ENCODE measurements at regions not wholly inside any gene's neighbourhood (a gene's known extent, or its start where the extent isn't known, plus 50 kb on each side); places are given as distances from the start of the nearest gene placed in this dataset.
"Not testable (repeated sequence)": the region's sequence is repeated elsewhere in the genome, so short reads cannot be mapped to it uniquely, and the experiment has no call there.

- ChIA-PET CTCF (no interaction called here), POLR2A (no interaction called here)
These were observed 309.7 kb downstream of the RAD51AP2 start for GRCh38 chr2:17208511-17208910.

- ChIA-PET POLR2A (no interaction called here), CTCF (no interaction called here)
These were observed 311.5 kb downstream of the RAD51AP2 start for GRCh38 chr2:17206771-17207170.

GRCh38 chr2:17204214-17204613 is 314.0 kb downstream of the RAD51AP2 start:
- CTCF ChIA-PET, POLR2A ChIA-PET: not testable (repeated sequence)

- CTCF ChIA-PET, POLR2A ChIA-PET: not testable (repeated sequence)
These were observed 315.6 kb downstream of the RAD51AP2 start for GRCh38 chr2:17202628-17203027.

GRCh38 chr2:17199741-17200140 is 318.5 kb downstream of the RAD51AP2 start:
- ChIA-PET CTCF (no interaction called here), POLR2A (no interaction called here)

GRCh38 chr2:17196380-17196779 is 321.9 kb downstream of the RAD51AP2 start:
- POLR2A ChIA-PET, result no interaction called here
- CTCF ChIA-PET, result no interaction called here

- ChIA-PET CTCF (no interaction called here), POLR2A (no interaction called here)
These were observed 323.2 kb downstream of the RAD51AP2 start for GRCh38 chr2:17195016-17195415.

GRCh38 chr2:17194083-17194482 is 324.2 kb downstream of the RAD51AP2 start:
- CTCF ChIA-PET, result no interaction called here
- POLR2A ChIA-PET, result no interaction called here

- CTCF ChIA-PET, POLR2A ChIA-PET: not testable (repeated sequence)
These were observed 324.8 kb downstream of the RAD51AP2 start for GRCh38 chr2:17193433-17193890.

- ChIA-PET POLR2A (no interaction called here), CTCF (no interaction called here)
These were observed 327.0 kb downstream of the RAD51AP2 start for GRCh38 chr2:17191223-17191622.

- CTCF ChIA-PET, result no interaction called here
- POLR2A ChIA-PET, result no interaction called here
These were observed 327.7 kb downstream of the RAD51AP2 start for GRCh38 chr2:17190527-17190926.

GRCh38 chr2:17188721-17189120 is 329.5 kb downstream of the RAD51AP2 start:
- ChIA-PET CTCF (no interaction called here), POLR2A (no interaction called here)

- POLR2A ChIA-PET, result no interaction called here
- CTCF ChIA-PET, result no interaction called here
These were observed 333.7 kb downstream of the RAD51AP2 start for GRCh38 chr2:17184512-17184911.

- ChIA-PET CTCF (no interaction called here), POLR2A (no interaction called here)
These were observed 335.8 kb downstream of the RAD51AP2 start for GRCh38 chr2:17182399-17182798.

- CTCF ChIA-PET, result no interaction called here
- POLR2A ChIA-PET, result no interaction called here
These were observed 337.0 kb downstream of the RAD51AP2 start for GRCh38 chr2:17181051-17181752.

- CTCF ChIA-PET, result no interaction called here
- POLR2A ChIA-PET, result no interaction called here
These were observed 339.0 kb downstream of the RAD51AP2 start for GRCh38 chr2:17179145-17179808.

GRCh38 chr2:17177088-17177487 is 341.2 kb downstream of the RAD51AP2 start:
- POLR2A ChIA-PET, result no interaction called here
- CTCF ChIA-PET, result no interaction called here

- CTCF ChIA-PET, result no interaction called here
- POLR2A ChIA-PET, result no interaction called here
These were observed 346.7 kb downstream of the RAD51AP2 start for GRCh38 chr2:17171446-17172049.

- POLR2A ChIA-PET, result no interaction called here
- CTCF ChIA-PET, result no interaction called here
These were observed 351.7 kb downstream of the RAD51AP2 start for GRCh38 chr2:17166506-17166905.

- POLR2A ChIA-PET, result no interaction called here
- CTCF ChIA-PET, result no interaction called here
These were observed 353.7 kb downstream of the RAD51AP2 start for GRCh38 chr2:17164550-17164949.

GRCh38 chr2:17163638-17164037 is 354.6 kb downstream of the RAD51AP2 start:
- ChIA-PET POLR2A (no interaction called here), CTCF (no interaction called here)

- ChIA-PET CTCF (no interaction called here), POLR2A (no interaction called here)
These were observed 355.5 kb downstream of the RAD51AP2 start for GRCh38 chr2:17162713-17163112.
